ENCODE measurements at regions not wholly inside any gene's neighbourhood (a gene's known extent, or its start where the extent isn't known, plus 50 kb on each side); places are given as distances from the start of the nearest gene placed in this dataset.
"Not testable (repeated sequence)": the region's sequence is repeated elsewhere in the genome, so short reads cannot be mapped to it uniquely, and the experiment has no call there.

DNA sequence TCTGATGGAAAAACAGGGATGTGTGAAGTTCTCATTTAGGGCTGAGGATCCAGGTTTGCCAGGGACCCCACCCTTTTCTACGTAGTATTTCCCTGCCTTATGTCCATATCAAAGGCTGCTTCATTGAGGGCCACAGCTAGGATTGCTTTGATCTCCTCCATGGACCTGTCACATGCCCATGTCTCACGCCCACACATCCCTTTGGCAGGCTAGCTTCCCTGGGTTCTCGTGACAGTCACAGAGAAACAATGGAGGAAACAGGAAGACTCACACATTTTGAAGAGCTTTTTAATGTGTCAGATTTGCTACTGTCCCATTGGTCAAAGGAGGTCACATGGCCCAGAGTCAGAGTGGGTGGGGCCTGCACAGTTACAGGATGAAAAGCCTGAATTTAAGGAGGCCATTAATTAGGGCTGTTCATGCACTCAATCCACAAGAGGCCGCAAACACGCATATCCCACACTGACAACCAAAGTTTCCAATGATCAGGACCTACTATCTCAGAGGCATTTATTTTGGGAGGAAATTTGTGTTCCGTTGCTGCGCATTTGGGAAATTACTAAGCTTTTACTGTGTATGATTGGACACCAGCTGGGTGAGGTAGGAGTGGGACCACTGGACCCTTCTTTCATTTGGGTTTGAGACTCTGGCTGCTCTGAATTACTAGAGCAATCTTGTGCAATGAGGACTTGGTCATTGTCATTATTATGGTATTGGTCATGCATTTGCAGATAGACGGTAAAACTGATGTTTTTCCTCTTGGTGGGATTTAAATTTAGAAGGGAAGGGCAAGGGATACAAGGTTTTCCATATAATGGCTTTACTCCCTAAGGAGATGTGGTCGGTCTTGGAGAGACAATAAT is 266.2 kb downstream of the KTN1 start:
- no peaks in the 10 kb centered on the region for H3K27me3 Mint-ChIP-seq
- H3K27ac Mint-ChIP-seq = no peak overlapping the region
- H3K36me3 Mint-ChIP-seq = no peaks in the 10 kb centered on the region
- no peak for ATAC-seq
- H3K9me3 Mint-ChIP-seq = no peaks in the 10 kb centered on the region
- H3K4me3 Mint-ChIP-seq = no peak overlapping the region
- H3K4me1 Mint-ChIP-seq = no peaks in the 10 kb centered on the region

GRCh38 chr14:55846826-55847446 is 266.9 kb downstream of the KTN1 start:
- Mint-ChIP-seq H3K27me3 (no peaks in the 10 kb centered on the region), H3K36me3 (no peaks in the 10 kb centered on the region), H3K9me3 (no peaks in the 10 kb centered on the region), H3K4me3 (no peak overlapping the region), H3K27ac (no peak overlapping the region), H3K4me1 (no peaks in the 10 kb centered on the region)
- no peak for ATAC-seq

DNA sequence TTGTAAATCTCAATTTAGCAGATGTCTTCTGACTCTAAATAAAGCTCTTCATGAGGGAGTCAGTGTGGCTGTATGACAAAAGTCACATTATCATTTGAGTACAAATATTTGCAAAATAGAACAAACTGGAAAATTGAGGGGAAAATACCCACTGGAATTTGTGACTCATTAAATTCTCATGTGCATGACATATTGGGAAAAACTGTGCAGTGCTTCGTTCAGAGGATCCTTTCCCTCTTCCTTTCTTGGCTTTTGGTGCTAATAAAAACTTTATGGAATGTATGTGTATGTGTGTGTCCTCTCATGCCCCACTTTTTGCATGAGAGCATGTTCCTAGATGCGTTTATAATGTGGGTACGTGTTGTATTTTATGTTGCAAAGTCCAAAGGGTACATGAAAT is 267.8 kb downstream of the KTN1 start:
- H3K27ac Mint-ChIP-seq = no peak overlapping the region
- no peak for ATAC-seq
- H3K9me3 Mint-ChIP-seq = no peaks in the 10 kb centered on the region
- H3K4me1 Mint-ChIP-seq = no peaks in the 10 kb centered on the region
- H3K27me3 Mint-ChIP-seq = no peaks in the 10 kb centered on the region
- no peaks in the 10 kb centered on the region for H3K36me3 Mint-ChIP-seq
- no peak overlapping the region for H3K4me3 Mint-ChIP-seq

GRCh38 chr14:55848964-55849363 is 269.0 kb downstream of the KTN1 start:
- ATAC-seq = no peak
- no peaks in the 10 kb centered on the region for H3K27me3 Mint-ChIP-seq
- H3K9me3 Mint-ChIP-seq = no peaks in the 10 kb centered on the region
- no peak overlapping the region for H3K27ac Mint-ChIP-seq
- no peaks in the 10 kb centered on the region for H3K36me3 Mint-ChIP-seq
- H3K4me1 Mint-ChIP-seq = no peaks in the 10 kb centered on the region
- no peak overlapping the region for H3K4me3 Mint-ChIP-seq

- no peak for ATAC-seq
- no peaks in the 10 kb centered on the region for H3K4me1 Mint-ChIP-seq
- no peak overlapping the region for H3K4me3 Mint-ChIP-seq
- H3K27ac Mint-ChIP-seq = no peak overlapping the region
- H3K36me3 Mint-ChIP-seq = no peaks in the 10 kb centered on the region
- H3K27me3 Mint-ChIP-seq = no peaks in the 10 kb centered on the region
- no peaks in the 10 kb centered on the region for H3K9me3 Mint-ChIP-seq
These were observed 268.4 kb upstream of the PELI2 start for GRCh38 chr14:55849833-55850232.

DNA sequence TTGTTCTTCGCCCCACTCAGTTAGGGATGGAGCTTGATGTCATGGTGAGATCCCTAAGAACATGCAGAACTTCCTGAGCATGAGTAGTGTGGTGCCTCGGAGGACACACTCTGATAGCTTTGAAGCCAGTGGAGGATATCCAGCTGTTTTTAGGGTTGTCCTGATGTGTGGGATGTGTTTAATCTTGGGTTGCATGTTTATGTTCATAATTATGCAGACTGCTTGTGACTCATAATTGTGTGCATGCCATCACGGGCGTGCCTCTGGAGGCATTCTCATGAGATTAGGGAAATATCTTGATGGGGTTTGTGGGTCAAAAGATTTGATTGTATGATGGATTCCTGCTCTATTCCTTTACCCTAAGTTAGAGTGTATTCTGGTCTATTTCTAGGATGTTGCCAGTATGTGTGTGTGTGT is 267.4 kb upstream of the PELI2 start:
- no peaks in the 10 kb centered on the region for H3K36me3 Mint-ChIP-seq
- H3K27ac Mint-ChIP-seq = no peak overlapping the region
- no peaks in the 10 kb centered on the region for H3K4me1 Mint-ChIP-seq
- ATAC-seq = no peak
- no peak overlapping the region for H3K4me3 Mint-ChIP-seq
- no peaks in the 10 kb centered on the region for H3K27me3 Mint-ChIP-seq
- no peaks in the 10 kb centered on the region for H3K9me3 Mint-ChIP-seq

- no peaks in the 10 kb centered on the region for H3K4me1 Mint-ChIP-seq
These were observed 266.9 kb upstream of the PELI2 start for GRCh38 chr14:55851301-55851700.

DNA sequence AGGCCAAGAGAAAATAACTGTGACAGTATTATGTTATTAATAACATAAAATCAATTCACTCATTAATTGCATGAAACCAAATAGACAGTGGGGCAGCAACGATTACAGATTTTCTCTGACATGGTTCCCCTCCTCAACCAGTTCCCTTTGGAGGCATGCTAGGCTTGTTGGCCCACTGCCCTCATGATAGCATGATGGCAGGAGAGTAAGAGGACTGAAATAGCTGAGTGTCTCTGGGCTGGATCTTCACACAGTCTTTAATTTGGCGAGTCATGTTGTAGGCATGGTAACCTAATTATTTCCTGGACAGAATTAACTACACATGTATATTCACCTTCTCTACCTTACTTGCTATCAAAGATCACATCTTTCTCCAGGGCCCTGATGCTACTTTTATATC is 266.2 kb upstream of the PELI2 start:
- Mint-ChIP-seq H3K4me3 (no peak overlapping the region), H3K9me3 (no peaks in the 10 kb centered on the region), H3K27ac (no peak overlapping the region), H3K4me1 (no peaks in the 10 kb centered on the region), H3K27me3 (no peaks in the 10 kb centered on the region), H3K36me3 (no peaks in the 10 kb centered on the region)
- no peak for ATAC-seq

More at GRCh38 chr14:55851301-55851700, 266.9 kb upstream of the PELI2 start:
- ATAC-seq = no peak
- Mint-ChIP-seq H3K27ac (no peak overlapping the region), H3K4me3 (no peak overlapping the region), H3K9me3 (no peaks in the 10 kb centered on the region), H3K36me3 (no peaks in the 10 kb centered on the region), H3K27me3 (no peaks in the 10 kb centered on the region)

DNA sequence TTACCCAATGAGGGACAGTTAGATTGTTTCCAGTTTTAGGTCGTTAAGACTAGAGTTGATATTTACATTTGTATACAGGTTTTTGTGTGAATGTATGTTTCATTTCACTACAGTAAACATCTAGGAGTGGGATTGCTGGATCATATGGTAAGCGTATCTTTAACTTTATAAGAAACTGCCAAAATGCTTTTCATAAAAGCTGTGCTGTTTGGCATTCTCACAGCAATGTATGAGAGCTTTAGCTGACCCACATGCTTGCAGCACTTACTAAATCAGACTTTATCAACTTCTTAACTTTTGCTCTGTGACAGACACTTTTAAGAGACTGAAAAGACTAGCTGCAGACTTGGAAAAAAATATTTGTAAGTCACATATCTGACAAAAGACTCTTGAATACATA is 262.5 kb upstream of the PELI2 start:
- Mint-ChIP-seq H3K36me3 (no peaks in the 10 kb centered on the region), H3K4me3 (no peak overlapping the region), H3K4me1 (no peaks in the 10 kb centered on the region), H3K27me3 (no peaks in the 10 kb centered on the region), H3K9me3 (peaks cover 15% of the 10 kb centered on the region), H3K27ac (no peak overlapping the region)
- no peak for ATAC-seq

DNA sequence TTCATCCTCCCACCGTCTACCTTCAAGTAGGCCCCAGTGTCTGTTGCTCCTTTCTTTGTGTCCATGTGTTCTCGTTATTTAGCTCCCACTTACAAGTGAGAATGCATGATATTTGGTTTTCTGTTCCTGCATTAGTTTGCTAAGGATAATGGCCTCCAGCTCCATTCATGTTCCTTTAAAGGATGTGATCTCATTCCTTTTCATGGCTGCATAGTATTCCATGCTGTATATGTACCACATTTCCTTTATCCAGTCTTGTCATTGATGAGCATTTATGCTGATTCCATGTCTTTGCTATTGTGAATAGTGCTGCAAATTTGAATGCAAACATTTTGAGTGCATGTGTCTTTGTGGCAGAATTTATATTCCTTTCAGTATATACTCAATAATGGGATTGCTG is 259.6 kb upstream of the PELI2 start:
- H3K36me3 Mint-ChIP-seq = no peaks in the 10 kb centered on the region
- ATAC-seq = no peak
- H3K4me3 Mint-ChIP-seq = no peak overlapping the region
- H3K27me3 Mint-ChIP-seq = peaks cover 2% of the 10 kb centered on the region
- no peak overlapping the region for H3K27ac Mint-ChIP-seq
- peaks cover 15% of the 10 kb centered on the region for H3K9me3 Mint-ChIP-seq
- H3K4me1 Mint-ChIP-seq = no peaks in the 10 kb centered on the region

- H3K27ac Mint-ChIP-seq, H3K36me3 Mint-ChIP-seq, H3K4me1 Mint-ChIP-seq, H3K4me3 Mint-ChIP-seq, ATAC-seq: not testable (repeated sequence)
- Mint-ChIP-seq H3K9me3 (peaks cover 17% of the 10 kb centered on the region), H3K27me3 (peaks cover 16% of the 10 kb centered on the region)
These were observed 256.6 kb upstream of the PELI2 start for GRCh38 chr14:55861561-55861960.

- Mint-ChIP-seq H3K4me1 (peaks cover 11% of the 10 kb centered on the region), H3K4me3 (no peak overlapping the region), H3K27me3 (peaks cover 16% of the 10 kb centered on the region), H3K27ac (no peak overlapping the region), H3K9me3 (peaks cover 11% of the 10 kb centered on the region), H3K36me3 (no peaks in the 10 kb centered on the region)
- ATAC-seq = peak; percentile 20
These were observed 253.1 kb upstream of the PELI2 start for GRCh38 chr14:55864890-55865655.

- Mint-ChIP-seq H3K27me3 (peaks cover 16% of the 10 kb centered on the region), H3K9me3 (peaks cover 8% of the 10 kb centered on the region), H3K27ac (no peak overlapping the region), H3K36me3 (no peaks in the 10 kb centered on the region), H3K4me3 (no peak overlapping the region), H3K4me1 (peaks cover 11% of the 10 kb centered on the region)
- no peak for ATAC-seq
These were observed 250.9 kb upstream of the PELI2 start for GRCh38 chr14:55867311-55867710.

GRCh38 chr14:55867719-55868118 is 250.5 kb upstream of the PELI2 start:
- H3K9me3 Mint-ChIP-seq = peaks cover 8% of the 10 kb centered on the region
- no peak overlapping the region for H3K27ac Mint-ChIP-seq
- no peaks in the 10 kb centered on the region for H3K36me3 Mint-ChIP-seq
- H3K27me3 Mint-ChIP-seq = peaks cover 16% of the 10 kb centered on the region
- no peak for ATAC-seq
- H3K4me1 Mint-ChIP-seq = peaks cover 11% of the 10 kb centered on the region
- no peak overlapping the region for H3K4me3 Mint-ChIP-seq

- H3K27me3 Mint-ChIP-seq = peaks cover 6% of the 10 kb centered on the region
- ATAC-seq = no peak
- peaks cover 11% of the 10 kb centered on the region for H3K4me1 Mint-ChIP-seq
- H3K27ac Mint-ChIP-seq = no peak overlapping the region
- peaks cover 6% of the 10 kb centered on the region for H3K9me3 Mint-ChIP-seq
- H3K36me3 Mint-ChIP-seq = no peaks in the 10 kb centered on the region
- no peak overlapping the region for H3K4me3 Mint-ChIP-seq
These were observed 248.7 kb upstream of the PELI2 start for GRCh38 chr14:55869397-55870049.
